ENCODE measurements at regions not wholly inside any gene's neighbourhood (a gene's known extent, or its start where the extent isn't known, plus 50 kb on each side); places are given as distances from the start of the nearest gene placed in this dataset.

GRCh38 chr10:121242741-121243608, 355.3 kb downstream of the FGFR2 start:
- Histone ChIP-seq H3K4me3 (no peak overlapping the region), H3K27ac (no peak overlapping the region), H3K9me3 (no peaks in the 10 kb centered on the region), H3K27me3 (no peaks in the 10 kb centered on the region), H3K4me1 (no peaks in the 10 kb centered on the region), H3K36me3 (no peaks in the 10 kb centered on the region)
- intact Hi-C loops (cut with DNase I), result no loop called here
- peak; percentile 7 for ATAC-seq
- no peak for DNase-seq
- TF ChIP-seq CTCF (IDR thresholded peaks at IDR 0.05), result no peak

DNA sequence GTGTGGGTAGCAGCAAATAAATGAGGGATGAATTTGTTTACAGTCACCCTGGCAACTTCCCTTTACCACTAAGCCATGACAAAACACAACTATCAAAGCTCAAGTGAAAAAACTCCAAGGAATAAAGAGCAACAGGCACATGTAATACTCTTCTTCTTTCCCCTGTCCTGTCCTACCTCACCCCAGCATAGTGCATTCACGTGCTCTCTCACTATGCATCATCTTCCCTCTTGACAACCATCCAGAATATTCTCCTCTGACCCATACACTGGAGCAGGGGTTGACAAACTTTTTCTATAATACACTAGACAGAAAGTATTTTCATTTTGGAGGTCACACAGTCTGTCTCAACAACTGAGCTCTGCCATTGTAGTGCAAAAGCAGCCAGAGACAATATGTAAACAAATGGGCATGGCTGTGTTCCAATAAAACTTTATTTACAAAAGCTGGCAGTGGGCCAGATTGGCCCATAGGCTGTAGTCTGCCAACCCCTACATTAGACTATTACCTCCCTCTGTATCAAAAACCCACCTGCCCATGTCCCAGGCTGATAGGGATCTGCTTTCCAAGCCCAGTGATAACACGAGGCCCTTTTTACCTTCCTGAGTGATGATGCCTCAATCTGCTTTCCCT, 354.5 kb downstream of the FGFR2 start:
- DNase-seq, result no peak
- ATAC-seq, result no peak
- TF ChIP-seq CTCF (IDR thresholded peaks at IDR 0.05), result no peak
- H3K4me1 ChIP-seq, result no peaks in the 10 kb centered on the region
- no peaks in the 10 kb centered on the region for H3K9me3 ChIP-seq
- H3K27me3 ChIP-seq, result no peaks in the 10 kb centered on the region
- intact Hi-C loops (cut with DNase I), result no loop called here
- H3K36me3 ChIP-seq, result no peaks in the 10 kb centered on the region
- H3K4me3 ChIP-seq, result no peak overlapping the region
- H3K27ac ChIP-seq, result no peak overlapping the region

DNA sequence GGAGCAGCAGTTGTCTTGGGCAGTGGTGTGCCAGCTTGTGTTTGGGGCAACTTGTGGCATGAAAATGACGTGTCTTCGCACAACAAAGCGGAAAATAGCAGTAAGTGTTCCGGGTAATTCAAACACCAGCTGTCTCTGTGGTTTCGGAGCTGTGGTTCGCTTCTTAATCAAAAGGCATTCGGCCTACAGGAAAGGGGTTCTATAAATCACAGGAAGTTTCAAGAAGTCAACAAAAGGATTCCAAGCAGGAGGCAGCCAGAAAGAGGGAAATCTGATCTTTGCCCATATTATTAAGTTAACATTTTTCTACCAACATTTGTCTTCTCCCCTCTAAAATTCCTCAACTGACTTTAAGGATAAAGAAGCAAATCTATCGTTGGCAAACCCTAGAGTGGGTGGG, 353.4 kb downstream of the FGFR2 start:
- TF ChIP-seq CTCF (IDR thresholded peaks at IDR 0.05), result no peak
- Histone ChIP-seq H3K36me3 (no peaks in the 10 kb centered on the region), H3K4me3 (no peak overlapping the region), H3K27ac (no peak overlapping the region), H3K27me3 (no peaks in the 10 kb centered on the region), H3K4me1 (no peaks in the 10 kb centered on the region), H3K9me3 (no peaks in the 10 kb centered on the region)
- ATAC-seq (no peak), DNase-seq (no peak)
- intact Hi-C loops (cut with DNase I), result no loop called here

DNA sequence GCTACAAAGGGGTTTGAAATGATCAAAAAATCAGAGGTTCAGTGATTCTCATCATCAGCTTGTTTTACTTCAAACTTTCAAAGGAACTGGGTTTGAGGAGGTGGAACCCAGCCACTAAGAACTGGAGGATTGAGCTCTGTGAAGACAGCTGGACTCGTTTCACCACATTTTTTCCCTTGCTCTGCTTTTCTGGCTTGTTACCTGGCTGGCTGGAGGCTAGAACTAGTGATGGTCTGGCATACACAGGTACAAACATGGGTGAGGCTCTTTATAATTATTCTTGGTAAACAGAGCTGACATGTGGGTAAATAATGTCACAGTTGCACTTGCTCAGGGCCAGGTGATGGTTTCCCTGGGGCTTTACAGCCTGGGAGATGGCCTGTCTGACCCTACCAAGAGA, 352.5 kb downstream of the FGFR2 start:
- Histone ChIP-seq H3K36me3 (no peaks in the 10 kb centered on the region), H3K27me3 (no peaks in the 10 kb centered on the region), H3K4me3 (no peak overlapping the region), H3K4me1 (no peaks in the 10 kb centered on the region), H3K9me3 (no peaks in the 10 kb centered on the region), H3K27ac (no peak overlapping the region)
- no peak for DNase-seq
- no peak for TF ChIP-seq CTCF (IDR thresholded peaks at IDR 0.05)
- intact Hi-C loops (cut with DNase I), result no loop called here
- no peak for ATAC-seq

DNA sequence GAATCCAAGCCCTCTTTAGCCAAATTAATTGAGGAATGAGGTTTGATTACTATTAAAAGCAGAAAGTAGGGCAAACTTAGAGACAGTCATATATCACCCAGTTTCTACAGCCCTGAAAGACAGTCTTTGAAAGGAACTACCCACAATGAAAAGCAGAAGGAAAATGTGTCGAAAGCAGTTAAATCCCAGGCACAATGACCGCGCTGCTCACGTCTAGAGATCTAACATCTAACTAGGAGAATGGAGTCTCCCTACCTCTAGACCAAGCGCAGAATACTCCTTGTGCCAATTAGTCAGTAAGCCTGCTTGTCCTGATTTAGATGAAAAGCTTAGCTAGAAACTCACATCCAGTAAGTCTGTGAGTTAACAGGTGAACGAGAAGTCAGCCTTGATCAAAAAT, 350.0 kb downstream of the FGFR2 start:
- H3K27ac ChIP-seq, result no peak overlapping the region
- ATAC-seq, result peak; percentile 37
- no peak overlapping the region for H3K4me3 ChIP-seq
- no peak for DNase-seq
- intact Hi-C loops (cut with DNase I), result no loop called here
- H3K36me3 ChIP-seq, result no peaks in the 10 kb centered on the region
- H3K4me1 ChIP-seq, result no peaks in the 10 kb centered on the region
- no peaks in the 10 kb centered on the region for H3K27me3 ChIP-seq
- no peaks in the 10 kb centered on the region for H3K9me3 ChIP-seq
- TF ChIP-seq CTCF (IDR thresholded peaks at IDR 0.05), result no peak

Measured in upper lobe of right lung (tissue), 1 donor.